Fibroblast of skin of right biceps (primary cell): ENCODE measurements at regions not wholly inside any gene's neighbourhood (a gene's known extent, or its start where the extent isn't known, plus 50 kb on each side); places are given as distances from the start of the nearest gene placed in this dataset.
A peak's percentile ranks its signal among the peaks of the same experiment; 100 is the strongest.
"Not testable (repeated sequence)": the region's sequence is repeated elsewhere in the genome, so short reads cannot be mapped to it uniquely, and the experiment has no call there.

Experiments used
- DNase-seq: peaks from one replicate; pipeline ENCODE4 v3.0.0-alpha.2; 2013

- DNase-seq = no peak
Observed at GRCh38 chr4:24195991-24196736, 306.3 kb upstream of the PPARGC1A start.

GRCh38 chr4:24192018-24192641 is 302.3 kb upstream of the PPARGC1A start:
- no peak for DNase-seq

GRCh38 chr4:24190761-24191695 is 301.2 kb upstream of the PPARGC1A start:
- no peak for DNase-seq

GRCh38 chr4:24188459-24188858 is 298.6 kb upstream of the PPARGC1A start:
- no peak for DNase-seq

GRCh38 chr4:24186466-24186865 is 296.6 kb upstream of the PPARGC1A start:
- DNase-seq = no peak

- DNase-seq = no peak
Observed at GRCh38 chr4:24181005-24181404, 291.2 kb upstream of the PPARGC1A start.

GRCh38 chr4:24180586-24180985 is 290.7 kb upstream of the PPARGC1A start:
- DNase-seq = no peak

GRCh38 chr4:24179201-24179840 is 289.5 kb upstream of the PPARGC1A start:
- DNase-seq = no peak

- not testable (repeated sequence) for DNase-seq
Observed at GRCh38 chr4:24177443-24177842, 287.6 kb upstream of the PPARGC1A start.

- no peak for DNase-seq
Observed at GRCh38 chr4:24175707-24176106, 285.9 kb upstream of the PPARGC1A start.

- peak; percentile 8 for DNase-seq
Observed at GRCh38 chr4:24174602-24175001, 284.8 kb upstream of the PPARGC1A start.

- no peak for DNase-seq
Observed at GRCh38 chr4:24172406-24172805, 282.6 kb upstream of the PPARGC1A start.

- DNase-seq = no peak
Observed at GRCh38 chr4:24169956-24170355, 280.1 kb upstream of the PPARGC1A start.

GRCh38 chr4:24168658-24169057 is 278.8 kb upstream of the PPARGC1A start:
- no peak for DNase-seq

- no peak for DNase-seq
Observed at GRCh38 chr4:24166501-24166900, 276.7 kb upstream of the PPARGC1A start.

- no peak for DNase-seq
Observed at GRCh38 chr4:24164797-24165196, 274.9 kb upstream of the PPARGC1A start.

GRCh38 chr4:24164054-24164693 is 274.3 kb upstream of the PPARGC1A start:
- DNase-seq = no peak

GRCh38 chr4:24163314-24163713 is 273.5 kb upstream of the PPARGC1A start:
- DNase-seq = no peak

- DNase-seq = no peak
Observed at GRCh38 chr4:24160358-24160757, 270.5 kb upstream of the PPARGC1A start.

GRCh38 chr4:24158031-24158430 is 268.2 kb upstream of the PPARGC1A start:
- no peak for DNase-seq

- DNase-seq = no peak
Observed at GRCh38 chr4:24150034-24150433, 260.2 kb upstream of the PPARGC1A start.

- DNase-seq = no peak
Observed at GRCh38 chr4:24146127-24146526, 256.3 kb upstream of the PPARGC1A start.

- no peak for DNase-seq
Observed at GRCh38 chr4:24145591-24145990, 255.7 kb upstream of the PPARGC1A start.
